ENCODE measurements at regions not wholly inside any gene's neighbourhood (a gene's known extent, or its start where the extent isn't known, plus 50 kb on each side); places are given as distances from the start of the nearest gene placed in this dataset.

- DNase-seq, result no peak
Observed at GRCh38 chr3:127092368-127092767, 100.6 kb upstream of the PRR23E start.

- no peak for DNase-seq
Observed at GRCh38 chr3:127092776-127093175, 100.2 kb upstream of the PRR23E start.

- no peak for DNase-seq
Observed at GRCh38 chr3:127093312-127093711, 99.6 kb upstream of the PRR23E start.

- no peak for DNase-seq
Observed at GRCh38 chr3:127095774-127096173, 97.2 kb upstream of the PRR23E start.

- no peak for DNase-seq
Observed at GRCh38 chr3:127096256-127097071, 96.5 kb upstream of the PRR23E start.

- no peak for DNase-seq
Observed at GRCh38 chr3:127097072-127097405, 95.9 kb upstream of the PRR23E start.

- DNase-seq, result no peak
Observed at GRCh38 chr3:127097481-127097880, 95.5 kb upstream of the PRR23E start.

- no peak for DNase-seq
Observed at GRCh38 chr3:127099982-127100381, 92.9 kb upstream of the PRR23E start.

- no peak for DNase-seq
Observed at GRCh38 chr3:127100459-127101410, 92.2 kb upstream of the PRR23E start.

- no peak for DNase-seq
Observed at GRCh38 chr3:127101411-127102187, 91.3 kb upstream of the PRR23E start.

GRCh38 chr3:127102188-127102520 is 90.8 kb upstream of the PRR23E start:
- DNase-seq, result no peak

GRCh38 chr3:127102587-127102986 is 90.3 kb upstream of the PRR23E start:
- DNase-seq, result no peak

- DNase-seq, result no peak
Observed at GRCh38 chr3:127103080-127103479, 89.9 kb upstream of the PRR23E start.

- DNase-seq, result no peak
Observed at GRCh38 chr3:127104586-127104985, 88.3 kb upstream of the PRR23E start.

- no peak for DNase-seq
Observed at GRCh38 chr3:127105587-127105986, 87.3 kb upstream of the PRR23E start.

- no peak for DNase-seq
Observed at GRCh38 chr3:127106053-127106452, 86.9 kb upstream of the PRR23E start.

- DNase-seq, result no peak
Observed at GRCh38 chr3:127106456-127106855, 86.5 kb upstream of the PRR23E start.

- no peak for DNase-seq
Observed at GRCh38 chr3:127107002-127107401, 85.9 kb upstream of the PRR23E start.

- no peak for DNase-seq
Observed at GRCh38 chr3:127107491-127108375, 85.2 kb upstream of the PRR23E start.

- DNase-seq, result no peak
Observed at GRCh38 chr3:127108796-127109195, 84.1 kb upstream of the PRR23E start.

GRCh38 chr3:127110982-127111693 is 81.8 kb upstream of the PRR23E start:
- no peak for DNase-seq
